H1 (cell line): ENCODE measurements at regions not wholly inside any gene's neighbourhood (a gene's known extent, or its start where the extent isn't known, plus 50 kb on each side); places are given as distances from the start of the nearest gene placed in this dataset.

Experiments
- BACH1 ChIP-seq: IDR thresholded peaks from 2 replicates; pipeline ENCODE4 v1.6.1; 2012; ENCODE audit warnings: low read length, improper control_type of control experiment
- MAX ChIP-seq: IDR thresholded peaks from 2 replicates; pipeline ENCODE4 v1.6.1; 2012; ENCODE audit warnings: inconsistent platforms
- SIN3A ChIP-seq, 2 experiments: IDR thresholded peaks in 1 of 2; conservative IDR thresholded peaks in 1 of 2; 2 replicates each; pipeline ENCODE4 v1.6.1; 2011 to 2012; ENCODE audit warnings: low read length in 2 of 2, improper control_type of control experiment in 1 of 2, low read depth in 1 of 2, mild to moderate bottlenecking in 1 of 2
- TF ChIP-seq, protein P1 (sequence below): IDR thresholded peaks from 2 replicates; pipeline ENCODE4 v1.6.1; 2011; ENCODE audit warnings: low read length, improper control_type of control experiment

DNA sequence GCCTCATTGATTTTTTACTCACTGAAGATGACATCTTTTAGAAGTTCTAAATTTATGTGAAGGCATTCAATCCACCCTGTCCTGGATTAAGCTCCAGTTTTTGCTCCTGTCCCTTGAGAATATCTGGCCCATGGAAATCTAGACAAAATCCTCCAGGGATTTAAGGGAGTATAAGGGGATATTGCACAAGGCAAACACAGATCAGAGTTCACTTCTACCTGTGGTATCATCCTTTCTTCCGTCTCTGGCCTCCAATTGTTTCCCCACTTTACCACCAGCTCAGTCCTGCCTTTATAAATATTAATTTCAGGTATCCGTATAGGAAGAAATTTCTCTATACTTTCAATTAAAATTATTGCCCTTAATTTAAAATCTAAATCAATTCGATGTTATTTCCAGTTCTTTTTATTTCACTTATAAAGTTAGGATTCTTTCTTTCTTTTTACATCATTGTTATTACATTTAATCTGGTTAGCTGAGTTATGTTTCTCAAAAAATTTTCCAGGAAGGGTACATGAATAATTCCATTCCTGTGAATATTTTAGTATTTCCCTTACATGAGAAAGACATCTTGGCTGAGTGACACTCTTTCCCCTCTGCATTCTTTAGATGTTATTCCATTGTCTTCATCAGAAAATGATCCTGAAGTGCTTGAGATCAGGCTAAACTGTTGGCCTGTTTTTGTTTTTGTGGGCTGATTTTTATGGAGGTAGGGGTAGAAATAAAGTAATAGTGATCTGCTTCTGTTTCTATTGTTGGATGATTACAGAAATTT is 194.3 kb upstream of the MAP3K1 start (continued):
- TF ChIP-seq, protein P1, sequence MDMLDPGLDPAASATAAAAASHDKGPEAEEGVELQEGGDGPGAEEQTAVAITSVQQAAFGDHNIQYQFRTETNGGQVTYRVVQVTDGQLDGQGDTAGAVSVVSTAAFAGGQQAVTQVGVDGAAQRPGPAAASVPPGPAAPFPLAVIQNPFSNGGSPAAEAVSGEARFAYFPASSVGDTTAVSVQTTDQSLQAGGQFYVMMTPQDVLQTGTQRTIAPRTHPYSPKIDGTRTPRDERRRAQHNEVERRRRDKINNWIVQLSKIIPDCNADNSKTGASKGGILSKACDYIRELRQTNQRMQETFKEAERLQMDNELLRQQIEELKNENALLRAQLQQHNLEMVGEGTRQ: no peak
- TF ChIP-seq MAX (no peak), BACH1 (no peak), SIN3A (conservative IDR thresholded peaks at IDR 0.05 in 1 of 2, IDR thresholded peaks at IDR 0.05 in 1 of 2; ENCODE audit: low read depth in 1 of 2, low read length in 2 of 2) (no peak)
